Right lobe of liver (tissue), 6 donors: ENCODE measurements at regions not wholly inside any gene's neighbourhood (a gene's known extent, or its start where the extent isn't known, plus 50 kb on each side); places are given as distances from the start of the nearest gene placed in this dataset.

Experiments used
- ATAC-seq, 4 donors: fragments of 200-7000 bp; cut with Tn5 transposase; one replicate each; pipeline ENCODE4 v1.9.1; 2020; ENCODE audit warnings: mild to moderate bottlenecking in 4 of 4, moderate library complexity in 4 of 4
- DNase-seq, 3 donors: peaks; one replicate each; pipeline ENCODE4 v3.0.0-alpha.2; 2020
- H3K27ac ChIP-seq, 3 donors: fragments of 200-600 bp; one replicate each; pipeline ENCODE4 v1.8.0; 2022
- H3K27me3 ChIP-seq, 2 donors: fragments of 200-600 bp; one replicate each; pipeline ENCODE4 v1.8.0; 2022
- H3K36me3 ChIP-seq, 4 donors: fragments of 200-600 bp; sonication (generic) in 1 of 4; one replicate each; pipeline versions ENCODE4 v1.5.1 to v1.8.0; 2017 to 2022; ENCODE audit warnings: control low read depth in 1 of 4
- H3K4me1 ChIP-seq, 4 donors: fragments of 200-600 bp; sonication (generic) in 1 of 4; one replicate each; pipeline versions ENCODE4 v1.5.1 to v1.8.0; 2017 to 2022; ENCODE audit warnings: control low read depth in 1 of 4
- H3K4me3 ChIP-seq, 3 donors: fragments of 200-600 bp; one replicate each; pipeline ENCODE4 v1.8.0; 2022
- H3K9me3 ChIP-seq, 4 donors: fragments of 200-600 bp; sonication (generic) in 1 of 4; one replicate each; pipeline versions ENCODE4 v1.5.1 to v1.8.0; 2017 to 2022; ENCODE audit warnings: control low read depth in 1 of 4
- CTCF ChIP-seq, 4 donors: fragments of 200-600 bp in 3 of 4; fragments of 450-650 bp in 1 of 4; IDR thresholded peaks; one replicate each; pipeline versions ENCODE4 v1.5.1 to v1.8.0; 2016 to 2022; ENCODE audit warnings: antibody characterized with exemption in 4 of 4, mild to moderate bottlenecking in 2 of 4
- POLR2A ChIP-seq: fragments of 450-650 bp; IDR thresholded peaks from one replicate; pipeline ENCODE4 v1.6.1; 2017; ENCODE audit warnings: antibody characterized with exemption, mild to moderate bottlenecking
- WGBS: methylation state at CpG from one replicate; pipeline ENCODE4 v1.1.6; 2018; ENCODE audit warnings: low coverage, low lambda C conversion rate; ENCODE audit not compliant: insufficient coverage; ENCODE audit errors: missing lambda C conversion rate; 5-methylcytosine and 5-hydroxymethylcytosine counted together
- intact Hi-C, 2 donors: fragments of 100-400 bp; cut with DNase I; formaldehyde crosslinking; loops; one replicate each; pipeline versions ENCODE4 v1.11.2 to v1.14.1; 2022
- donor health status: DM: no; HTN: yes; CAD: no.
- donor health status: DM: no; HTN: no; CAD: no.
- donor health status: DM: no; HTN: no; CAD: no.
- donor health status: DM: no; HTN: yes; CAD: no.
- donor health status: DM: no; HTN: yes; CAD: no.

- ATAC-seq: no peak
- Histone ChIP-seq H3K9me3 (no peaks in the 10 kb centered on the region), H3K27ac (no peak overlapping the region), H3K4me1 (no peaks in the 10 kb centered on the region), H3K36me3 (no peaks in the 10 kb centered on the region), H3K4me3 (no peak overlapping the region), H3K27me3 (no peaks in the 10 kb centered on the region)
- intact Hi-C loops: no loop called here
- WGBS: 77% methylated on average over 11 of the region's 16 CpGs
- TF ChIP-seq POLR2A: no peak
- no peak for TF ChIP-seq CTCF (IDR thresholded peaks at IDR 0.05)
- no peak for DNase-seq
Observed at GRCh38 chr15:93308026-93308690, 219.1 kb upstream of the RGMA start.

- no peaks in the 10 kb centered on the region for H3K36me3 ChIP-seq
- H3K4me3 ChIP-seq: no peak overlapping the region
- no peaks in the 10 kb centered on the region for H3K4me1 ChIP-seq
- no peaks in the 10 kb centered on the region for H3K27me3 ChIP-seq
- DNase-seq (no peak), ATAC-seq (no peak)
- TF ChIP-seq POLR2A (no peak), CTCF (IDR thresholded peaks at IDR 0.05) (no peak)
- intact Hi-C loops: no loop called here
- 17% methylated on average over 2 of the region's 14 CpGs for WGBS
- H3K9me3 ChIP-seq: no peaks in the 10 kb centered on the region
- no peak overlapping the region for H3K27ac ChIP-seq
Observed at GRCh38 chr15:93307513-93307912, 218.5 kb upstream of the RGMA start.

- DNase-seq (no peak), ATAC-seq (no peak)
- TF ChIP-seq CTCF (IDR thresholded peaks at IDR 0.05): no peak
- no peak for TF ChIP-seq POLR2A
- H3K27me3 ChIP-seq: no peaks in the 10 kb centered on the region
- no peak overlapping the region for H3K4me3 ChIP-seq
- no peaks in the 10 kb centered on the region for H3K4me1 ChIP-seq
- no peak overlapping the region for H3K27ac ChIP-seq
- no peaks in the 10 kb centered on the region for H3K9me3 ChIP-seq
- 16% methylated on average over 2 of the region's 2 CpGs for WGBS
- intact Hi-C loops: no loop called here
- no peaks in the 10 kb centered on the region for H3K36me3 ChIP-seq
Observed at GRCh38 chr15:93305306-93305705, 216.3 kb upstream of the RGMA start.

GRCh38 chr15:93302080-93302765, 213.2 kb upstream of the RGMA start:
- H3K27ac ChIP-seq: no peak overlapping the region
- ATAC-seq (no peak), DNase-seq (no peak)
- H3K4me3 ChIP-seq: no peak overlapping the region
- H3K4me1 ChIP-seq: no peaks in the 10 kb centered on the region
- H3K27me3 ChIP-seq: no peaks in the 10 kb centered on the region
- H3K9me3 ChIP-seq: no peaks in the 10 kb centered on the region
- intact Hi-C loops: no loop called here
- H3K36me3 ChIP-seq: no peaks in the 10 kb centered on the region
- TF ChIP-seq CTCF (IDR thresholded peaks at IDR 0.05) (no peak), POLR2A (no peak)
- no CpG with 5 or more reads among the region's 6 CpGs for WGBS
